Liver (tissue), 8 donors: ENCODE measurements at regions not wholly inside any gene's neighbourhood (a gene's known extent, or its start where the extent isn't known, plus 50 kb on each side); places are given as distances from the start of the nearest gene placed in this dataset.

ENCODE experiments used
- DNase-seq: peaks from one replicate; pipeline ENCODE4 v3.0.0-alpha.2; 2017; ENCODE audit warnings: low spot score
- H3K27ac ChIP-seq, 2 donors: one replicate each; pipeline ENCODE4 v1.7.0; 2013; ENCODE audit warnings: inconsistent platforms in 2 of 2, low read length in 2 of 2, control low read depth in 1 of 2, low read depth in 1 of 2, mild to moderate bottlenecking in 1 of 2
- H3K27me3 ChIP-seq, 4 donors: one replicate each; pipeline versions ENCODE4 v1.6.1 to v1.7.0; 2013; ENCODE audit warnings: low read length in 3 of 4, inconsistent platforms in 1 of 4, mild to moderate bottlenecking in 1 of 4, moderate library complexity in 1 of 4; ENCODE audit not compliant: control insufficient read depth in 4 of 4, insufficient read depth in 4 of 4
- H3K36me3 ChIP-seq, 4 donors: one replicate each; pipeline versions ENCODE4 v1.6.1 to v1.7.0; 2013; ENCODE audit warnings: low read length in 3 of 4, mild to moderate bottlenecking in 3 of 4, low read depth in 1 of 4, moderate library complexity in 1 of 4; ENCODE audit not compliant: control insufficient read depth in 4 of 4, insufficient read depth in 3 of 4
- H3K4me1 ChIP-seq, 4 donors: one replicate each; pipeline versions ENCODE4 v1.6.1 to v1.7.0; 2013; ENCODE audit warnings: low read length in 3 of 4, mild to moderate bottlenecking in 3 of 4, moderate library complexity in 1 of 4; ENCODE audit not compliant: control insufficient read depth in 4 of 4, insufficient read depth in 4 of 4
- H3K4me3 ChIP-seq, 3 donors: one replicate each; pipeline versions ENCODE4 v1.6.1 to v1.7.0; 2013; ENCODE audit warnings: low read length in 3 of 3, control low read depth in 1 of 3, low read depth in 1 of 3, mild to moderate bottlenecking in 1 of 3
- H3K9ac ChIP-seq, 2 donors: one replicate each; pipeline ENCODE4 v1.7.0; 2013; ENCODE audit warnings: low read length in 2 of 2, mild to moderate bottlenecking in 2 of 2, moderate library complexity in 2 of 2, control low read depth in 1 of 2, low read depth in 1 of 2
- H3K9me3 ChIP-seq, 4 donors: one replicate each; pipeline versions ENCODE4 v1.6.1 to v1.7.0; 2013; ENCODE audit warnings: low read length in 3 of 4; ENCODE audit not compliant: control insufficient read depth in 4 of 4
- ATF3 ChIP-seq: IDR thresholded peaks from 2 replicates; pipeline ENCODE4 v1.6.1; 2016; ENCODE audit warnings: antibody characterized with exemption
- CTCF ChIP-seq: fragments of 150-350 bp; IDR thresholded peaks from 2 replicates; pipeline ENCODE4 v1.5.1; 2017; ENCODE audit warnings: improper control_type of control experiment, low read depth, low read length; ENCODE audit not compliant: missing input control
- EGR1 ChIP-seq, 2 donors: IDR thresholded peaks; 2 replicates each; pipeline ENCODE4 v1.6.1; 2016 to 2018; ENCODE audit warnings: antibody characterized with exemption in 2 of 2, low read depth in 2 of 2
- FOXA1 ChIP-seq: IDR thresholded peaks from 2 replicates; pipeline ENCODE4 v1.6.1; 2016; ENCODE audit warnings: antibody characterized with exemption
- FOXA2 ChIP-seq: IDR thresholded peaks from 2 replicates; pipeline ENCODE4 v1.6.1; 2016; ENCODE audit warnings: antibody characterized with exemption
- GABPA ChIP-seq, 2 donors: IDR thresholded peaks in 1 of 2; conservative IDR thresholded peaks in 1 of 2; 2 replicates each; pipeline ENCODE4 v1.6.1; 2016; ENCODE audit warnings: antibody characterized with exemption in 2 of 2, mild to moderate bottlenecking in 1 of 2, moderate library complexity in 1 of 2
- HNF4A ChIP-seq, 2 donors: conservative IDR thresholded peaks; 2 replicates each; pipeline ENCODE4 v1.6.1; 2016; ENCODE audit warnings: antibody characterized with exemption in 2 of 2, mild to moderate bottlenecking in 2 of 2
- HNF4G ChIP-seq: IDR thresholded peaks from 2 replicates; pipeline ENCODE4 v1.6.1; 2016; ENCODE audit warnings: antibody characterized with exemption
- JUND ChIP-seq, 2 donors: IDR thresholded peaks; 2 replicates each; pipeline ENCODE4 v1.6.1; 2016; ENCODE audit warnings: antibody characterized with exemption in 2 of 2
- NR2F2 ChIP-seq: IDR thresholded peaks from 2 replicates; pipeline ENCODE4 v1.6.1; 2016; ENCODE audit warnings: antibody characterized with exemption
- RAD21 ChIP-seq, 2 donors: IDR thresholded peaks; 2 replicates each; pipeline ENCODE4 v1.6.1; 2016; ENCODE audit warnings: antibody characterized with exemption in 2 of 2, mild to moderate bottlenecking in 2 of 2
- REST ChIP-seq: IDR thresholded peaks from 2 replicates; pipeline ENCODE4 v1.6.1; 2016; ENCODE audit warnings: antibody characterized with exemption, mild to moderate bottlenecking
- RXRA ChIP-seq, 2 donors: IDR thresholded peaks; 2 replicates each; pipeline ENCODE4 v1.6.1; 2017 to 2018; ENCODE audit warnings: antibody characterized with exemption in 2 of 2, mild to moderate bottlenecking in 1 of 2
- SP1 ChIP-seq: IDR thresholded peaks from 2 replicates; pipeline ENCODE4 v1.6.1; 2018; ENCODE audit warnings: antibody characterized with exemption, mild to moderate bottlenecking
- TAF1 ChIP-seq: conservative IDR thresholded peaks from 2 replicates; pipeline ENCODE4 v1.6.1; 2016; ENCODE audit warnings: antibody characterized with exemption, mild to moderate bottlenecking
- YY1 ChIP-seq: IDR thresholded peaks from 2 replicates; pipeline ENCODE4 v1.6.1; 2016; ENCODE audit warnings: antibody characterized with exemption, mild to moderate bottlenecking
- WGBS: extraction: QIAGEN DNeasy Blood & Tissue Kit; methylation state at CpG from one replicate; pipeline ENCODE4 v1.1.7; 2013; 5-methylcytosine and 5-hydroxymethylcytosine counted together
- TF ChIP-seq, protein P1 (sequence below): IDR thresholded peaks from 2 replicates; pipeline ENCODE4 v1.6.1; 2016; ENCODE audit warnings: antibody characterized with exemption
- TF ChIP-seq, protein P2 (sequence below): IDR thresholded peaks from 2 replicates; pipeline ENCODE4 v1.6.1; 2016; ENCODE audit warnings: antibody characterized with exemption
- donor health status: healthy.
- donor health status: healthy.
- donor health status: healthy.
- donor health status: healthy.
- donor health status: healthy.

- H3K27me3 ChIP-seq: no peaks in the 10 kb centered on the region
- H3K4me1 ChIP-seq: peaks cover 0 to 6% (median 2%) of the 10 kb centered on the region in 4 donors
- 96% methylated on average over 1 of the region's 1 CpG for WGBS
- no peak overlapping the region for H3K27ac ChIP-seq
- no peak for DNase-seq
- H3K9ac ChIP-seq: no peak overlapping the region
- H3K4me3 ChIP-seq: no peak overlapping the region
- no peaks in the 10 kb centered on the region for H3K36me3 ChIP-seq
- H3K9me3 ChIP-seq: peaks cover 0 to 5% (median 4%) of the 10 kb centered on the region in 4 donors
- TF ChIP-seq TAF1 (no peak), FOXA1 (no peak), RXRA (IDR thresholded peaks at IDR 0.05) (no peak), NR2F2 (no peak), YY1 (no peak), GABPA (IDR thresholded peaks at IDR 0.05 in 1 of 2, conservative IDR thresholded peaks at IDR 0.05 in 1 of 2) (no peak), CTCF (no peak), SP1 (no peak), FOXA2 (no peak), RAD21 (IDR thresholded peaks at IDR 0.05) (no peak), HNF4A (conservative IDR thresholded peaks at IDR 0.05) (no peak), REST (no peak), ATF3 (no peak), EGR1 (IDR thresholded peaks at IDR 0.05; ENCODE audit: low read depth in 2 of 2) (no peak), JUND (IDR thresholded peaks at IDR 0.05) (no peak), HNF4G (no peak)
- TF ChIP-seq, protein P1, sequence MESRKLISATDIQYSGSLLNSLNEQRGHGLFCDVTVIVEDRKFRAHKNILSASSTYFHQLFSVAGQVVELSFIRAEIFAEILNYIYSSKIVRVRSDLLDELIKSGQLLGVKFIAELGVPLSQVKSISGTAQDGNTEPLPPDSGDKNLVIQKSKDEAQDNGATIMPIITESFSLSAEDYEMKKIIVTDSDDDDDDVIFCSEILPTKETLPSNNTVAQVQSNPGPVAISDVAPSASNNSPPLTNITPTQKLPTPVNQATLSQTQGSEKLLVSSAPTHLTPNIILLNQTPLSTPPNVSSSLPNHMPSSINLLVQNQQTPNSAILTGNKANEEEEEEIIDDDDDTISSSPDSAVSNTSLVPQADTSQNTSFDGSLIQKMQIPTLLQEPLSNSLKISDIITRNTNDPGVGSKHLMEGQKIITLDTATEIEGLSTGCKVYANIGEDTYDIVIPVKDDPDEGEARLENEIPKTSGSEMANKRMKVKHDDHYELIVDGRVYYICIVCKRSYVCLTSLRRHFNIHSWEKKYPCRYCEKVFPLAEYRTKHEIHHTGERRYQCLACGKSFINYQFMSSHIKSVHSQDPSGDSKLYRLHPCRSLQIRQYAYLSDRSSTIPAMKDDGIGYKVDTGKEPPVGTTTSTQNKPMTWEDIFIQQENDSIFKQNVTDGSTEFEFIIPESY: no peak
- TF ChIP-seq, protein P2, sequence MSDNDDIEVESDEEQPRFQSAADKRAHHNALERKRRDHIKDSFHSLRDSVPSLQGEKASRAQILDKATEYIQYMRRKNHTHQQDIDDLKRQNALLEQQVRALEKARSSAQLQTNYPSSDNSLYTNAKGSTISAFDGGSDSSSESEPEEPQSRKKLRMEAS: no peak
Observed at GRCh38 chr13:50209631-50210030, 194.4 kb downstream of the KCNRG start.
